NB4 (cell line): ENCODE measurements at regions not wholly inside any gene's neighbourhood (a gene's known extent, or its start where the extent isn't known, plus 50 kb on each side); places are given as distances from the start of the nearest gene placed in this dataset.
"Not testable (repeated sequence)": the region's sequence is repeated elsewhere in the genome, so short reads cannot be mapped to it uniquely, and the experiment has no call there.

ENCODE experiments used
- DNase-seq: peaks from one replicate; pipeline ENCODE4 v3.0.0; 2010; ENCODE audit warnings: low read depth
- H3K4me3 ChIP-seq: one replicate; pipeline ENCODE4 v1.5.1; 2011; ENCODE audit warnings: mild to moderate bottlenecking, low read depth, low read length, moderate library complexity
- CTCF ChIP-seq: IDR thresholded peaks from one replicate; pipeline ENCODE4 v1.5.1; 2012; ENCODE audit warnings: low read depth, low read length
- MAX ChIP-seq: IDR thresholded peaks from 2 replicates; pipeline ENCODE4 v1.6.1; 2011; ENCODE audit warnings: low read depth, low read length
- MYC ChIP-seq: IDR thresholded peaks from 2 replicates; pipeline ENCODE4 v1.6.1; 2011; ENCODE audit warnings: low read depth, low read length
- POLR2A ChIP-seq: IDR thresholded peaks from 2 replicates; pipeline ENCODE4 v1.6.1; 2011; ENCODE audit warnings: mild to moderate bottlenecking; ENCODE audit not compliant: insufficient read length; ENCODE audit errors: extremely low read depth

GRCh38 chr1:98287626-98288025 lies 366.8 kb upstream of the DPYD start:
- no peak for DNase-seq
- no peak for TF ChIP-seq MAX
- no peak for TF ChIP-seq CTCF
- TF ChIP-seq MYC: no peak
- no peak for TF ChIP-seq POLR2A
- H3K4me3 ChIP-seq: no peak overlapping the region

- H3K4me3 ChIP-seq: no peak overlapping the region
- no peak for TF ChIP-seq CTCF
- no peak for TF ChIP-seq MYC
- TF ChIP-seq POLR2A: no peak
- TF ChIP-seq MAX: no peak
- no peak for DNase-seq
Observed at GRCh38 chr1:98286656-98287055, 365.8 kb upstream of the DPYD start.

- H3K4me3 ChIP-seq: not testable (repeated sequence)
- peak; percentile 69 for DNase-seq
Observed at GRCh38 chr1:98285286-98285685, 364.5 kb upstream of the DPYD start.

GRCh38 chr1:98280049-98280448 lies 359.2 kb upstream of the DPYD start:
- H3K4me3 ChIP-seq: no peak overlapping the region
- TF ChIP-seq POLR2A: no peak
- TF ChIP-seq MAX: no peak
- TF ChIP-seq MYC: no peak
- no peak for TF ChIP-seq CTCF
- DNase-seq: no peak

GRCh38 chr1:98278055-98278454 lies 357.2 kb upstream of the DPYD start:
- H3K4me3 ChIP-seq: no peak overlapping the region
- no peak for TF ChIP-seq MYC
- no peak for TF ChIP-seq POLR2A
- no peak for TF ChIP-seq MAX
- no peak for TF ChIP-seq CTCF
- DNase-seq: no peak

- TF ChIP-seq MYC (no peak), CTCF (no peak), POLR2A (no peak), MAX (no peak)
- peak; percentile 29 for DNase-seq
- no peak overlapping the region for H3K4me3 ChIP-seq
Observed at GRCh38 chr1:98277118-98277517, 356.3 kb upstream of the DPYD start.
